ENCODE measurements at regions not wholly inside any gene's neighbourhood (a gene's known extent, or its start where the extent isn't known, plus 50 kb on each side); places are given as distances from the start of the nearest gene placed in this dataset.

DNA sequence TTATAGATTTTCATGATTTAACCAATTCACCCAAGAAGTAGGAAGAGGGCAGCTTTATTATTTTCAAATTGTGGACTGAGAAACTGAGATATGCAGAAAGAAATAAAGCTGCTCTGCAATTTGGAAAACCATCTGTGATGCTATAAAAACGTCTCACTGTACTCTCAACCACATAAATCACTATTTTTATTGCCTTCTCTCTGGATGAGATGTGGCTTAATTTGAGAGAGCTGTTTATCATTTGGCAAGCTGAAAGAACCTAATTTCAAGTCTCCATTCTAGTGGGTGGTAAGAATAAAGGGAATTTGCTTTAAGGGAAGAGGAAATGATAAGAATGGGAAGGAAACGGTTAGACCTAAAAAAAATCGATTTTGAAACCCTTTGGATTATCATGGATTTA lies 49.9 kb upstream of the CYP1B1 start:
- DNase-seq (ENCODE audit: low read depth) = no peak
- TF ChIP-seq, protein P1, sequence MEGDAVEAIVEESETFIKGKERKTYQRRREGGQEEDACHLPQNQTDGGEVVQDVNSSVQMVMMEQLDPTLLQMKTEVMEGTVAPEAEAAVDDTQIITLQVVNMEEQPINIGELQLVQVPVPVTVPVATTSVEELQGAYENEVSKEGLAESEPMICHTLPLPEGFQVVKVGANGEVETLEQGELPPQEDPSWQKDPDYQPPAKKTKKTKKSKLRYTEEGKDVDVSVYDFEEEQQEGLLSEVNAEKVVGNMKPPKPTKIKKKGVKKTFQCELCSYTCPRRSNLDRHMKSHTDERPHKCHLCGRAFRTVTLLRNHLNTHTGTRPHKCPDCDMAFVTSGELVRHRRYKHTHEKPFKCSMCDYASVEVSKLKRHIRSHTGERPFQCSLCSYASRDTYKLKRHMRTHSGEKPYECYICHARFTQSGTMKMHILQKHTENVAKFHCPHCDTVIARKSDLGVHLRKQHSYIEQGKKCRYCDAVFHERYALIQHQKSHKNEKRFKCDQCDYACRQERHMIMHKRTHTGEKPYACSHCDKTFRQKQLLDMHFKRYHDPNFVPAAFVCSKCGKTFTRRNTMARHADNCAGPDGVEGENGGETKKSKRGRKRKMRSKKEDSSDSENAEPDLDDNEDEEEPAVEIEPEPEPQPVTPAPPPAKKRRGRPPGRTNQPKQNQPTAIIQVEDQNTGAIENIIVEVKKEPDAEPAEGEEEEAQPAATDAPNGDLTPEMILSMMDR (IDR thresholded peaks at IDR 0.05; ENCODE audit: insufficient read depth, low read length, poor library complexity, severe bottlenecking) = no peak
- no peak overlapping the region for H3K4me3 ChIP-seq (ENCODE audit: low read depth, low read length)
- peaks cover 1% of the 10 kb centered on the region for H3K36me3 ChIP-seq (ENCODE audit: control insufficient read depth, insufficient read depth, low read length)
- no peaks in the 10 kb centered on the region for H3K27me3 ChIP-seq (ENCODE audit: control insufficient read depth, insufficient read depth, low read length)
